ENCODE measurements at regions not wholly inside any gene's neighbourhood (a gene's known extent, or its start where the extent isn't known, plus 50 kb on each side); places are given as distances from the start of the nearest gene placed in this dataset.

DNA sequence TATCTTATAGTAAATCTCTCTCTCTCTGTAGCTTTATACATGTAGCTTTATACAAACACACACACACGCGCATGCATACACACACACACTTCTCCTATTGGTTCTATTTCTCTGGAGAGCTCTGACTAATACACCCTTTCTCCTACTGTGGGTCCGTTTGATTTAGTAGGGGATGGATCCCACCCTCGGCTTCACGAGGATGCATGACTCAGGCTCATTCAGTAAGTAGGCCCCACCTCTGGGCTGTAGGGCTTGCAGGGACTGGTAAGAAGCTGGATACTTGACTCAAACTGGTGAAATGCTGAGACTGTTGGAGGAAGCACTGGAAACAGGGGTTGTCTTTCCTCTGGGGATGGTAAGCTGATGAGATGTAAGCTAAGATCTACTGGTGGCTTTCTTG is 98.7 kb downstream of the SLC24A2 start:
- TF ChIP-seq, protein P1, sequence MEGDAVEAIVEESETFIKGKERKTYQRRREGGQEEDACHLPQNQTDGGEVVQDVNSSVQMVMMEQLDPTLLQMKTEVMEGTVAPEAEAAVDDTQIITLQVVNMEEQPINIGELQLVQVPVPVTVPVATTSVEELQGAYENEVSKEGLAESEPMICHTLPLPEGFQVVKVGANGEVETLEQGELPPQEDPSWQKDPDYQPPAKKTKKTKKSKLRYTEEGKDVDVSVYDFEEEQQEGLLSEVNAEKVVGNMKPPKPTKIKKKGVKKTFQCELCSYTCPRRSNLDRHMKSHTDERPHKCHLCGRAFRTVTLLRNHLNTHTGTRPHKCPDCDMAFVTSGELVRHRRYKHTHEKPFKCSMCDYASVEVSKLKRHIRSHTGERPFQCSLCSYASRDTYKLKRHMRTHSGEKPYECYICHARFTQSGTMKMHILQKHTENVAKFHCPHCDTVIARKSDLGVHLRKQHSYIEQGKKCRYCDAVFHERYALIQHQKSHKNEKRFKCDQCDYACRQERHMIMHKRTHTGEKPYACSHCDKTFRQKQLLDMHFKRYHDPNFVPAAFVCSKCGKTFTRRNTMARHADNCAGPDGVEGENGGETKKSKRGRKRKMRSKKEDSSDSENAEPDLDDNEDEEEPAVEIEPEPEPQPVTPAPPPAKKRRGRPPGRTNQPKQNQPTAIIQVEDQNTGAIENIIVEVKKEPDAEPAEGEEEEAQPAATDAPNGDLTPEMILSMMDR (IDR thresholded peaks at IDR 0.05), result no peak
- TF ChIP-seq POLR2AphosphoS5 (IDR thresholded peaks at IDR 0.05) (no peak), EP300 (IDR thresholded peaks at IDR 0.05) (no peak)

Measured in sigmoid colon (tissue), 4 donors.